ENCODE measurements at regions not wholly inside any gene's neighbourhood (a gene's known extent, or its start where the extent isn't known, plus 50 kb on each side); places are given as distances from the start of the nearest gene placed in this dataset.
"Not testable (repeated sequence)": the region's sequence is repeated elsewhere in the genome, so short reads cannot be mapped to it uniquely, and the experiment has no call there.

DNA sequence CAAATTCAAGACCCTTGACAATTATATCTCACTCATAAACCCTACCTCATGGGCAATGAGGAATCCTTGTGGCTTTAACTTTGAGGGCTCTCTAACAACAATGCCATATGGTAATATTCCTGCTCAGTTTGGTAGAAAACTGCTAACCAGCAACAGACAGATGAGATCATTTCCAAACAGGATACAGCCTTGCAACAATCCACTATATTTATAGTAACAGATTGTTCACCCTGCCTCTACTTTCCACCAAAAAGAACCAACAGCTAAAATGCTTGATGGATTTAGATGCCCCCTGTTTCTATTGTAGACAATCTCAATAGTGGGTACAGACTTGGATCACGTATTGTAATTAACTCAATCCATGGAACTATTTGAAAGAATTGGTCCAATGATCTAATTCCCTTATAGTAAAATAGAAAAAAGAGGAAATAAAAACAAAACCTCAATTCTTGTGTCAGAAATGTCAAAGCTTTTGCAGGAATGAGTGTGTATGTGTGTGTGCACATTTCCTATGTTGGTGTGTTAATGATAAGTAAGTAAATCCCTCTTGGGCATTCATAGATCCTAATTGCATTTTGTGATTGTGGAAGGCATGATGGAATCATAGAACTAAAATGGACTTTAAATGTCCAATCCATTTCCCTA, 100.0 kb upstream of the EDEM3 start:
- no peak for DNase-seq (ENCODE audit: low spot score)

DNA sequence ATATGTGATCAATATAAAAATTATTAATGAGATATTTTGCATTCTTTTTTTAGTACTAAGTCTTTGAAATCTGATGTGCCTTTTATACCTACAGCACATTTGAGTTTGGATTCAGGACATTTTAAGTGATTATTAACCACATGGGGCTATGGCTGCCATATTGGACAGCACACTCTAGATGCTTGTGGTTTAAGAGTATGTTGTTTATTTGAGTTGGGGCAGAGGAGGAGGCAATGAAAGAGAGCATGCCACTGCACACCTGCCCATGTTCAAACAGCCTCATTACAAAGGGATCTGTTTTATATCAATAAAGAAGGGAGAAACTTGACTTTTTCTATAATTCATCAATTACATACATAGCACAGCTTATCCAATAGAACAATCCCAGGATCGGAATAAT, 99.4 kb upstream of the EDEM3 start:
- DNase-seq (ENCODE audit: low spot score), result no peak

DNA sequence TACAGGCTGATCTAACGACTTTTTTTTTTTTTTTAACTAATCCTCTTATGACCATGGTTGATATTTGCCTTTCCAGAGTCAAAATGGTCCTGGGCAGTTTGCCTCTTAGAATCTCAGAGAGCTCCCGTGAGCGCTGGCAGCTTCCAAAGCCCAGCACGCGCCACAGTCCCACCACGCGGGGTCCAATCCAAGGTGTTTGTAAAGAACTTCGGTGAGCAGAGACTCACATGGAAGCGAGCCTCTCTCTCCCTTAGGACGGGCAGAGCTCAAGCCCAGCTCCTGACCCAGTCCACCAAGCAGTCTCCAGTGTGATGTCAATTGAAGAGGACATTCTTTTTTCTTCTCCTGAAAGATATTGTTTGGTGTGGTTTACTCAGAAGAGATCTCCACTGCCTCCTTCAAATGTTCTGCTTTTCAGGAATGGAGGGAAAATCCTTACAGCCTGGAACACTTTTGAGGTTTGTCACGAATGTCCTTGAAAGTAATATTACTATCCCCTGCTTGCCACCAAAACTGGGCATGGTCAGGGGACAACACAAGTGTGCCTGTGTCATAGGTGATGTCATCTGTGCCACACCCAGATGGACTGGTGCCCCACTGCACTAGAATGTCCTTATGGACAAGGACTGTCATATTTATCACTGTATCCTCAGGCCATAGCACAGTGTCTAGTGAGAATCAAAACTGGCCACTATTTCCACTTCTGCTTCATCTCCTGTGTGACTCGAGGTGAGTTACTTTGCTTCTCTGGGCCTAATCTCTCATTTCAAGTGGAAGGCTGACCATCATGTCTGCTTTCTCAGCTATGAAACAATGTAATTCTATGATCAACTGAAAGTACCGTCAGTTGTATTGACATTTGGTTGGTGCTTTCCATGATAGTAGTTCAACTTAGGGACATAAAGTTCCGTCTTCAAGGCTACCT, 97.4 kb upstream of the EDEM3 start:
- no peak for DNase-seq (ENCODE audit: low spot score)

DNA sequence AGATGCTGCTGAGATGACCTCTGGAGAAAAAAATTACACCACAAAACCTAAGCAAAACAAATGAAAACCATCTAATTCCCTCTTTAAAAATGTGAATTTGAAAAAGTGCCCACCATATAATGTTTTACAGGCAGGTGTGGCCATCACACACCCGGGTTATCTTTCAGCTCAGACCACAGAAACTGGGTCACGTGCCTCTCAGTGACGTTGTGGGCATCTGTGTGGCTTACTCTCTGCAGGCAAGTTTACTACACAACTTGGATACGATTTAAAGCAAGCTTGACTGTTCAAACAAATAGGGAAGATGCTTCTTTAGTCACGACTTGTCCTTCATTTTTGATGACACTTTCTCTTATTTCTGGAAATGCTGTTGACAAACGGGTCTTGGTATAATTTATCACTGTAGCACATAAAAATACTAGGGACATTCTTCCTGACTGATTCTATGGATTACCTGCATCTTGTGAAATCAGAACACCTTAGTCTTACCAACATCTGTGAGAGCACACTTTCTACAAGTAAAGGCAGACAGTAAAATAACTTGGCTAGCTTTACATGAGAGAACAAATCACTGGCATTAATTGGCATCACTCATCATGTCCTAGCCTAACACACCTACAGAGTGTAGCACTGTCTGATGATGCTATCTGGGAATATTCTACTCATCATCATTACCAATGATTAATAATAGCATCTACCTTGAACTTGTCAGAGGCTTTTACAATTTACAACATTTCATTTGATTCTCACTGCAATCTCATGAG, 89.3 kb upstream of the EDEM3 start:
- DNase-seq (ENCODE audit: low spot score), result peak; percentile 26

DNA sequence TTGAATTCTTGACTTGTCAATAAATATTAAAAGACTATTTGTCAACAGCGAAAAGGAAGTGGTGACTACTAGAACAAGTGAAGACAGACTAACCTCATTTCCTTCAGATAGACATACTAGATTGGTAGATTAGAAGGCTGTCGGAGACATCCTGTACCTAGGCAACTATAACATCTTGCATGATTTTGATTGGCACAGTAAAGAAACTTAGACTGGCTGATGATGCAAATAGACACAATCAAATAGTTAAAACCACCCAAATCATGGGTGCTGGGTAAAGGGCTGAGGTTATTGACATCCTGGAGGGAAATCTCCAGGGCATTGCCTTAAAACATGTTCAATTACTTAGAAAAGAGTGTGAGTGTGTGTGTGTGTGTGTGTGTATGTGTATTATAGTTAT, 85.9 kb upstream of the EDEM3 start:
- DNase-seq (ENCODE audit: low spot score), result no peak

DNA sequence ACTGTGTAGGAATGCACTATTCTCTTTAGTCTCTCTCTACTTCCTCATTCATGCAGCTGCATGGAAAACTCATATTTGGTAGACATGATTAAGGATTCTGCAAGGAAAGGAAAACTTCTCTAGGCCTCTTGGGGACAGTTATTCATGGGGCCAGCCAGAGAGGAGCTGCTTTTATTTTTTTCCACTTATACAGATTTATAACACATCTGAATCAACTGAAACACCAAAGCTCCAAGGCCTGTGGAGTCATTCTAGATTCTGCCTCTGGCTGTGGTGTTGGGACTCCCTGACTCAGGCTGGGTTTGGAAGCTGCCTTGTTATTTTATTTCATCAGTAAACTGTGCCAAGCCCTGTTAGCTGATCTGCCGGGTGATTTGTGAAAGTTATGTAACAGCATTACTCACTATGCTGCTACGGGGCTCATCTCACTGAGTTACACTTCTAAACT, 83.9 kb upstream of the EDEM3 start:
- no peak for DNase-seq (ENCODE audit: low spot score)

DNA sequence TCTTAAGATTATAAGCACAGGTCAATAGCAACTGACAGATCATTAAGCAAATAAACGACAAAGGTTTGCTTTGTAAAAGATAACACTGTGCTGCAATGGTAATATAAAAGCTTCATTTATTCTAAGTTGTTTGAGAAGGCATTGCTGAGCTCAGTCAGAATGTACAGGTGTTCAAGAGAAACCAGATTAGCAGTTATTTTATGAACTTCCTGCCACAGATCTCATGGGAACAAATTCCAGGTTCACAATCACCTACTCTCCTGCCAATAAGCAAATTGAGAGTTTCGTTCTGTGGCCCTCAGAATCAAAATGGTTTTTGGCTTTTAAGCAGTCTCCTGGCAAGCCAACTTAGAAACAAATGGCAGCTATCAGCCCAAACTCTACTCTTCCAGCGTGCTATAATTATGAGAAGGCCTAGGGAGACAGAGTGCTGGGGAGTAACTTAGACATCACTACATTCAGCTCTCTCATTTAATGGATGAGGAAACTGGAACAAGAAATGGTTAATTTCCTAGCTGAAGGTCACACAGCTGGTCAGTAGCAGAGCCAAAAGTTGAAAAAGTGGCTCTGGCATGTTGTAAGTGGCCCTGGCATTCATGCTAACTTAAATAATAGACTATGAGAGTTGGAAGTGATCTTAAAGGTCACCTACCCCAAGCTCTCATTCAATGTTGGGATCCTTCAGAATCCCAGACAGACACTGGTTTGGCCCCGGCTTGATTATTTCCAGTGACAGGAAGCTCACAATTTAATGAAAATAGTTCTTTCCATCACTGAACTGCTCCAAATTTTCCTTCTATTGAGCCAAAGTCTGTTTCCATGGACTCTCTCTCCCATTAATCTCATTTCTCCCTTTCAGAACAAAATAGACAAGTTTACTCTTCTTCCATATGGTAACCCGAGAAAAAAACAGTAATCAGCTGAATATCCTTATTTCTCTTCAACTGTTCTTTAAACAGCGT, 82.6 kb upstream of the EDEM3 start:
- DNase-seq (ENCODE audit: low spot score), result no peak

DNA sequence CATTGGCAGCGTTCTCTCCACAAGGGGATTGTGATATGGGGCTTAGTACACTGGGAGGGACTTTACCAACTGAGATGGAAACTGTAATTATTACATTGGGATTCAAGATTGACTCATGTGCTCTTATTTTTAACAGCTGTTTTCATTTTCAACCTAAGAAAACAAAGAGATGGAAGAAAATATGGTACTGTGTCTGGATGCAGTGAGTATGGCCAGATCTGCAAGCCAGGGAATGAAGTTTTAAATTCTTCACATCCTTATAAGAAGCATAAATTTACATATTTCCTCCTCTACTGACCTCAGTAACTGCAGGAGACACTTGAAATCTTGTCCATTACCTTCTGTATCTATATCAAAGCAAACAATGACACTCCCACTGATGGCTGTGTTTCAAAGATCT, 81.5 kb upstream of the EDEM3 start:
- no peak for DNase-seq (ENCODE audit: low spot score)

DNA sequence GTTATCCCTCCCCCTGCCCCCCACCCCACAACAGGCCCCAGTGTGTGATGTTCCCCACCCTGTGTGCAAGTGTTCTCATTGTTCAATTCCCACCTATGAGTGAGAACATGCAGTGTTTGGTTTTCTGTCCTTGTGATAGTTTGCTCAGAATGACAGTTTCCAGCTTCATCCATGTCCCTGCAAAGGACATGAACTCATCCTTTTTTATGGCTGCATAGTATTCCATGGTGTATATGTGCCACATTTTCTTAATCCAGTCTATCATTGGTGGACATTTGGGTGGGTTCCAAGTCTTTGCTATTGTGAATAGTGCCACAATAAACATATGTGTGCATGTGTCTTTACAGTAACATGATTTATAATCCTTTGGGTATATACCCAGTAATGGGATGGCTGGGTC, 79.3 kb upstream of the EDEM3 start:
- DNase-seq (ENCODE audit: low spot score), result not testable (repeated sequence)

DNA sequence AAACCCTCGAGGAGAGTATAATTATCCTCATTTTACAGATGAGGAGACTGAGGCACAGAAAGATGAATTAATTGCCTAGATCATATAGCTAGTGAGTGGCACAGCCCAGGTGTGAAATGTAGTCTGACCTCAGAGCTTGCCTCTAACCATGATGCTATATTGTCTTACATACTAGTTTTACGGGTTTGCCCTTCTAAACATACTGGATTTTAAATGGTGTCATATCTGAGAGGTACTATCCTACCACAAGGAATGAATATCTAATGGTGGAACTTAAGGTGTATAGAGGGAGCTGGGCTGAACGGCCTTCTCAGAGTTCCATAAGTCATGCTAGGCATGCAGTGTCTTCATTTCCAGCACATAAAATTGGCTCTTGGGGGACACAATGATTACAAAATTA, 77.9 kb upstream of the EDEM3 start:
- DNase-seq (ENCODE audit: low spot score), result no peak

DNA sequence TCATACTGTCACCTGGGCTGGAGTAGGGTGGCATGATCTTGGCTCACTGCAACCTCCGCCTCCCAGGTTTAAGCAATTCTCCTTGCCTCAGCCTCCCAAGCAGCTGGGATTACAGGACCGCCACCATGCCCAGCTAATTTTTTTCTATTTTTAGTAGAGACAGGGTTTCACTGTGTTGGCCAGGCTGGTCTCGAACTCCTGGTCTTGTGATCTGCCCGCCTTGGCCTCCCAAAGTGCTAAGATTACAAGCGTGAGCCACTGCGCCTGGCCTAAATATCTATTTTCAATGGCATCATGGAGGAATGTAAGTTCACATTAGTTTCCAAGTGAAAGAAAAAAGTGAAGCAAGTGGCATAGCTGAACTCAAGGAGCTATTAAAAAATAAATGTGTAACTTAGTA, 74.8 kb upstream of the EDEM3 start:
- not testable (repeated sequence) for DNase-seq (ENCODE audit: low spot score)

DNA sequence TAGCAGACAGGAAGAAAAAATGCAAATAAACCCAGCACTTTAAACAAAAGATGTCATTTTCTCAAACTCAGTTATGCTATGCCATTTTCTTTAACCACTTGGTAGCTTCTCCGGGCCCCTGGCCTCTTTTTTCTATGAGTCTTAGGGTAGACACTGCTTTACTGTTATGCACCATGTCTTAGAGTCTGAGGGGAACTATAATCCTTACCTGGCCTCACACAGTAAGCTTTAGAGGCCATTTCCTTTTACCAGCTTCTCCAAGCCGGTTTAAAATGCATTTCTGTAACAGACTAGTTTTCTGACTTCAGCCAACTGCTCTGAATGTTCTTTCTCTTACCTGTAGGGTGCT, 73.7 kb upstream of the EDEM3 start:
- no peak for DNase-seq (ENCODE audit: low spot score)

DNA sequence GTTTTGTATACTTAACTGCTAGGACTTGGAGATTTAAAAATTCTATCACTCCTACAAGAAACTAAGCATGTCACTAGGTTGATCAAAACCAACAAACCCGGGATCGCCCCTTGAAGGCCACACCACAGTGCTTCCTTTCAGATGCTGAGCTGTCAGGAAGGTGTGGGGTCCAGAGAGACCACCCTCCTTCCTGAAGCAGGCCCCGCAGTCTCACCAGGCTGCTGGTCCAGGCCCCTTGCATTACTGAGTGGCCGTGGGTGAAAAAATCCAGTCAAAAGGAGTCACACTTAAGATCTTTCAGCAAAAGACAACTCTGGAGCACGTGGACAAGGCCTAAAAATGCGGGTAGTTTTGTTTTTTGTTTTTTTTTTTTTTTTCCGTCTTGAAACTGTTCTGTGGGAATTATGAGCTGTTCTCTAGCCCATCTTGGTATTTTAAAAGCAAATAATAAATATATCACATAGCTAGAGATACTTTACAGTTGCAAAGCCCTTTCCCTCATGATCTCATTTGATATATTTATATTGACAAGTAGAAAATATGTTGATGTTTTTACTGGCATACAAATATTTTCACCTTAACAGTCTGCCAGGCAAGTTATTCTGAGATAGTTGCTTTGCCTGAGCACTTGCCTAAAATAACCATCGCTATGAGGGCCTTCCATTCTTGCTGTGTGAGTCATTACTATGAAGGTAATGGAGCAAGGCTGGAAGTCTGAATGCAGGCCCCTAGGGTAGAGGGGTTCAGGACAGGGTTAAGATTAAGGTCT, 73.1 kb upstream of the EDEM3 start:
- DNase-seq (ENCODE audit: low spot score), result no peak

DNA sequence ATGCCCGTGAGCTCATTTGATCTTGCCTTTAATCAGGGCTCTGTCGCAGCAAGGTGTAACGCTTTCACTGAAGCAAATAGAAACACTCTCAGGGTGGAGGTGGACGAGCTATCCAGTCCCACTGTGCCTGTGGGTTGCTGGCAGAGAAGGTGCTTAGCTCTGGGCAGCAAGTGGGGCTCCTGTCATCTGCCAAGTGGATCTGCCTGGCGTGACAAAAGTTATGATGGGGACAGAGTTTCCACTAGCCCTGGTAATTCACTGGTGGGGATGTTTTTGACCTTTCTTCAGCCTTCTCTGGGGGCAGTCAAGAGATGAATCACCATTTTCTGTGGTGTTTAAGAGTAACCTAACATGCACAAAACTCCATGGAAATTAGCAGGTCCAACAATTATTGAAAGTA, 71.3 kb upstream of the EDEM3 start:
- no peak for DNase-seq (ENCODE audit: low spot score)

DNA sequence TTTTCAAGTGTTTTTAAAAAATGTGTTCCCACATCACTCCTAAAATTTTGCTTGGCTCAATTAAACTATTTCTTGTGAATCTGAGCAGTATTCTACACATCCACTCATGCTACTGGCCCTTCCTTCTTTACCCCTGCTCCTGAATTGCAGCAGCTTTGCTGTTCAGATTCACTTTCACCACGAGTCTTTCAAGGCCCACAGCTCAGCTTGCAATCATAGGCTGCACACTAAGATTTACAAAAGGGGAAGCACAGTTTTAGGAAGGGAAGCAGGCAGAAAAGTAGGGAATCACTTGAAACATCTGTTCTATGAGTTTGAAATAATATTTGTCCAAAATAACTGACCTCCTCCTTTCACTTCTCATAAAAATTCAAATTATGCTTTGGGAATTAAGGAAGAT, 70.9 kb upstream of the EDEM3 start:
- DNase-seq (ENCODE audit: low spot score), result no peak

DNA sequence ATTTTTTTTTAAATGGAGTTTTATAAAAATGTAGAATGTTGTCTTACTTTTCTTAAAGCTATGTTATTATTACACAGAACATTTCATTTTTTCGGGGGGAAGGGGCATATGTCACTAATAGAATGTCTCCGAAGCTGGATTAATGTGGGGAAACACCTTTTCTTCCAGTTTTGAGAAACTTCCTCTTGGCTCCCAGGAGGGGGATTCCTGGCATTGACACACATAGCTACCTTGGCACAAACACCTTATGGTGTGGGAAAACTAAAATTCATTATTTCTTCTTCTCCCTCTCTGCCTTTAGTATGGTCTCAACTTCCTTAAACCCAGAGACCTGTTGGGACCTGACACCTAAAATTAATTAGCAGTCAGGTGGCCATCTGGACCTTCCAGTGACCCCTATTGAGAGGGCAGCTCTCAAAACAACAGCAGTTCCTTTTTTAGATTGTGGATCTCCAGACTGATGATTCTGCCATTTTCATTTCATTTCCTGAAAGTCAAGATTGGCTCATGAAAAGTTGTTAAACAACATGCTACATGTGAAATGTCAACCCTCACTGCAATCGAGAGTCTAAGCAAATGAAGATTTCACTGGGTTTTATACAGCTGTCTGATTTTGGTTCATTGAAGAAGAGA, 70.1 kb upstream of the EDEM3 start:
- DNase-seq (ENCODE audit: low spot score), result no peak

DNA sequence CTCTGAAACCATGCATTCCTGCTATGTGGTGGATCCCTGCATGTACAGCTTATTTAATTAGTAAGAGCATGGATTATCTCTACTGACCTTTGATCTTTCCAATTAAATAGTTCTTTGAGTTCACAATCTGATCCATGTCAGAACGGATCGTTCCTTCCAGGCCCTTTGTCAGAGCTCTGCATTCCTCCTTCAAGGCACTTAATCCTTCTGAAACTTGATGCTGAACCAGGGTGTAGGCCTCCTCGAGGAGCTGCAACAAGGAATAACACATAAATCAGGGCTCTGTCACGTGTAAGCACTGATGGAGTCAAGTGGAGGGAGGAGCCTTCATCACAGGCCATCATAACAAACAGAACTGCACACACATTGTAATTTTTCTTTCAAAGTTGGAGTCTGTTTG, 68.4 kb upstream of the EDEM3 start:
- DNase-seq (ENCODE audit: low spot score), result no peak

DNA sequence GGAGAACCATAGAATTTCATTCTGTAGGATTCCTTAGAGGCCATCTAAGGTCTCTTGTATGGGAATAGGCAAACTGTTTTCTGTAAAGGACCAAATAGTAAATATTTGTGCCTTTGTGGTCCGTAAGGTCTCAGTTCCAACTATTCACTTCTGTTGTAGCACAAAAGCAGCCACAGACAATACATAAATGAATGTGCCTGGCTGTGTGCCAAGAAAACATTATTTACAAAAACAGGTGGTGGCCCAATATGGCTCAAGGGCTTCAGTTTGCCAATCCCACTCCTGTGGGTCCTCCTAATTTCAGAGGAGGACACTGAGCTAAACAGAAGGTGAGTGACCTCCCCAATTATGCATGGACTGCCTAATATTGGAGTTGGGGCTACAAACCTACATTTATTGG, 67.6 kb upstream of the EDEM3 start:
- no peak for DNase-seq (ENCODE audit: low spot score)

DNA sequence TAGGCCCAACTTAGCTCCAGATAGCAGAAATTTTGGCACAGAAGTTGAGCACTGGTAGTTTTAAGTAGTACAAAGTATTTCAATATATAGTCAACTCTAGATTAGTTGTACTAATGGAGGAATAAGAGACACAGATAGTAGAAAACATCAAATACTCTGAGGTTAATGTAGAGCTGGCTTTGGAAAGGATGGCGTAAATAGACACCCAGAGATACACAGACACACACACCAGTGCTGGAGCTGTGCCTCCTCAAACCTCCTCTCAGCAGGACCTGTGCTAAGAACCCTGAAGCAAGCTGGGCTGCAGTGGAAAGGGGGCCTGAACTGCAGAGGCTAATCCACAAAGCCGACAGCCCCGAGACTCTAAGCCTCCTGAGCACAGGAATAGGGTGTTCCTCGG, 67.0 kb upstream of the EDEM3 start:
- no peak for DNase-seq (ENCODE audit: low spot score)

DNA sequence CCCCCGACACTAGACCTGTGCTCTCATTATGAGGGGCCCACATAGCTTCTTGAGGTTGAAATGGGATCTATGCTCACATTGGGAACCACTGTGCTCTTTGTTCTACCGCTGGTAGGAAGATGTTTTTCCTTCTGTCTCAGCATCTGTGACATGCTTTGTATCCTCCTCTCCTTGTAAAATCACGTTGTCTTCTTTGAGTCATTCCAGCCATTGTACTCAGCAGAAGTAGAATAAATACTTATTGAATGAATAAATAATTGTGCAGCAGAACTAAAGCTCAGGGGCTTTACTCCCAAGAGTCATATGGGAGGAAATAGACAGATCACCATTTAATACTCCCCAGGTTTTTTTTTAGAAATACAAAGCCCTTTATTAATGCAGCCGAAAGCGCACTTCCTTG, 66.3 kb upstream of the EDEM3 start:
- no peak for DNase-seq (ENCODE audit: low spot score)
